Astrocyte (in vitro differentiated cells and primary cell): ENCODE measurements at regions not wholly inside any gene's neighbourhood (a gene's known extent, or its start where the extent isn't known, plus 50 kb on each side); places are given as distances from the start of the nearest gene placed in this dataset.

Source experiments
- CTCF ChIP-seq: IDR thresholded peaks from 2 replicates; pipeline ENCODE4 v1.5.1; 2011; ENCODE audit warnings: low read depth, mild to moderate bottlenecking, inconsistent platforms, low read length, moderate library complexity; ENCODE audit not compliant: insufficient read depth
- EZH2 ChIP-seq: IDR thresholded peaks from 2 replicates; pipeline ENCODE4 v1.6.1; 2012; ENCODE audit warnings: mild to moderate bottlenecking, low read length, inconsistent platforms; ENCODE audit not compliant: insufficient read depth

DNA sequence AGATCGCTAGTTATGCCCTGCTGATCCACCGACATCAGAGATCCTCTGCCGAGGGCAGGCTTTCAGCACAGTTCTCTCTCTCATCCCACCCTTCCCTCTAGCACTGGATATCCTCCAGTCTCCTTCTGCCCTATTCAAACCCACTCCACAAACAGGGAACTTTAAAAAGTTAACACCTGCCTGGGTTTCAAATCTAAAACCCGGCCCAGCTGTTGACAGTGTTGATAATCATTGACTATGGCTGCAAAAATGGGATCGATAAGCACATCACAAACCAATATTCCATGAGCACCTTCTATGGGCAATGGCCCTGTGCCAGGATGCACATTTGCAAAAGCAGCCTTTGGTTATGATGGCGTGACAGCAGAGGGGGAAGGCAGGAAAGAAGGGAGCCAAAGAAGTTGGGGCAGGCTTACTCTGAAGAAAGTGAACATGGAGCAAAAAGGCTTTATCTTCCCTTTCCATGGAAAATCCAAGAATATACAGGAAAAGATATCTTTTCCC lies 482.3 kb upstream of the KLHL29 start:
- no peak for TF ChIP-seq CTCF
- TF ChIP-seq EZH2 = no peak
